Pons (tissue), 1 donor: ENCODE measurements at regions not wholly inside any gene's neighbourhood (a gene's known extent, or its start where the extent isn't known, plus 50 kb on each side); places are given as distances from the start of the nearest gene placed in this dataset.
"Not testable (repeated sequence)": the region's sequence is repeated elsewhere in the genome, so short reads cannot be mapped to it uniquely, and the experiment has no call there.

ENCODE experiments used
- DNase-seq: peaks from one replicate; pipeline ENCODE4 v3.0.0-alpha.2; 2016; ENCODE audit warnings: low spot score

DNA sequence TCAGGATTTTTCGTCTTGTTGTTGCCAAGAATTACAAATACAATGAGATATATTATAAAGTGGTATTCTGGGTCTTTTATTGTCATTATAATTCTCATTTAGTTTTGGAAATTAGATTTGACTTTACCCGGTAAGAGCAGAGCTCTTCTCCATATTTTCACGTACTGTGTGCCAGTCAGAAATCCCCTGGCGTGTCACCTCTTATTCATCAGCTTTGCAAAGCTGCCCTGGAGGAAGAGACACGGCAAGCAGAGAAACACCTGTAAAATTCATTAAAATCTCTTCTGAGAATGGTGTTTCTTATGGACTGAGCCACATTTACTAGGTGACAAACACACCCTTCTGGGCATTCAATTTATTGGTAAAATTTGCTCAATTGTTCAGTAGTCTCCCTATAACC lies 440.4 kb downstream of the HINT1 start:
- DNase-seq, result no peak

GRCh38 chr5:130720355-130720754 lies 444.7 kb downstream of the HINT1 start:
- peak; percentile 14 for DNase-seq

- no peak for DNase-seq
Observed at GRCh38 chr5:130715541-130715940, 449.5 kb downstream of the HINT1 start.

GRCh38 chr5:130714200-130714599 lies 450.9 kb downstream of the HINT1 start:
- no peak for DNase-seq

GRCh38 chr5:130712324-130712723 lies 452.7 kb downstream of the HINT1 start:
- no peak for DNase-seq

DNA sequence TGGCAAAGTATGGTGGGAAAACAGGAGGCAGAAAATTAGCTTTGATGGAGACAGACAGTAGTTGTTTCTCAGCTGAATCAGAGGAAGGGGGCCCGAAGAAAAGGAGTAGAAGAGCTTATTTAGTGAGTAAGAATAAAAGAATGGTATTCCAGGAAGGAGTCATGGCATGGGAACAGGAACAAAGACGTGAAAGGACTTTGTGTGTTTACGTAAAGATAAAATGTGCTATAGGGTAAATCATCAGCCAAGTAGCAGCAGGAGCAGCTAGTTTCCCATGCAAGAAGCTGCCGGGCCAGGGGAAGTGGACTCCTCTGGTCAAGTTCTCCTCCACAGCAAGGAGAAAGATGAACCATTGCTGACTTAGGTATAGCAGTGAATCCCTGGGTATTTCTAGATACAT lies 454.5 kb downstream of the HINT1 start:
- no peak for DNase-seq

- DNase-seq, result no peak
Observed at GRCh38 chr5:130708754-130709153, 456.3 kb downstream of the HINT1 start.

DNA sequence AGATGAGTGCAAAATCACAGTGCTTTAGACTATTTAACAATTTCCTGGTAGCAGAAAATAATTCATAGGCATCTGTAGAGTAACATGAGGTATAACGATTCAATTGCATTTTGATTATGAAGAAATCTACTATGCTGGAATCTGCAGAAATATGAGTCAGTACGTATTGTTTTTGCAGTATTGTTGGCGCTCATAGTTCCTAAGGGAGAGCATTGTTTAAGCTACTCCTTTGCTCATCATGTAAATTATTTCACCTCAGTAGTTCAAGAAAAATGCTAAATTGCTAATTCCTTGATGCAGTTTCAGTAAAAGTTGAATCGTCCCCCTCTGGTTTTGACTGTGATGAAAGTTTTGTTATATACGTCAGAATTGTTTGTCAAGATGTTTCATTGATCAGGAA lies 458.4 kb downstream of the HINT1 start:
- no peak for DNase-seq

GRCh38 chr5:130705368-130705767 lies 459.7 kb downstream of the HINT1 start:
- no peak for DNase-seq

- no peak for DNase-seq
Observed at GRCh38 chr5:130693509-130693908, 471.5 kb downstream of the HINT1 start.

GRCh38 chr5:130692770-130693169 lies 472.3 kb downstream of the HINT1 start:
- DNase-seq, result no peak

- DNase-seq, result no peak
Observed at GRCh38 chr5:130689831-130690230, 475.2 kb downstream of the HINT1 start.

- no peak for DNase-seq
Observed at GRCh38 chr5:130687085-130687733, 477.8 kb downstream of the HINT1 start.

DNA sequence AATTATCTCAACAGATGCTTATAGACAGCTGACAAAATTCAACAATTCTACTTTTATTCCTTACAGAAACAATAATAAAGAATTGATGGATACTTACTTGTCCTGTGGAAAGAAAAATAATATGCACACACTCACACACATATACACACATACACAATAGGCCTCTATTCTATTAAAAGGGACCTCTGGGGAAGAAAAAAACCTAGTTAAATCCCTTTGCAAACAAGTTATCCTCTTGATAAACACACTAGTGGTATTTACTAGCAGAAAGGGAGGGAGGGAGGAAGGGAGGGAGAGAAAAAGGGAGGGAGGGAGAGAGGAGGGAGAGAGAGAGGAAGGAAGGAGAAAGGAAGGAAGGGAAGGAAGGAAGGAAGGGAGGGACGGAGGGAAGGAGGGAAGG lies 486.4 kb downstream of the HINT1 start:
- DNase-seq, result no peak

DNA sequence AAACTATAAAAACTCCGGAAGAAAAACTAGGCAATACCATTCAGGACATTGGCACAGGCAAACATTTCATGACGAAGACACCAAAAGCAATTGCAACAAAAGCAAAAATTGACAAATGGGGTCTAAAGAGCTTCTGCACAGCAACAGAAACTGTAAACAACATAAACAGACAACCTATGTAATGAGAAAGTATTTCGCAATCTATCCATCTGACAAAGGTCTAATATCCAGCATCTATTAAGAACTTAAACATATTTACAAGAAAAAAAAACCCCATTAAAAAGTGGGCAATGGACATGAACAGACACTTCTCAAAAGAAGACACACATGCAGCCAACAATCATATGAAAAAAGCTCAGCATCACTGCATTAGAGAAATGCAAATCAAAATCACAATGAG lies 498.6 kb downstream of the HINT1 start:
- DNase-seq, result no peak

- DNase-seq, result no peak
Observed at GRCh38 chr5:130652176-130652575, 512.9 kb downstream of the HINT1 start.

GRCh38 chr5:130651440-130651839 lies 513.6 kb downstream of the HINT1 start:
- DNase-seq, result no peak

- DNase-seq, result no peak
Observed at GRCh38 chr5:130643321-130643720, 521.7 kb downstream of the HINT1 start.

GRCh38 chr5:130642461-130642860 lies 522.6 kb downstream of the HINT1 start:
- no peak for DNase-seq

DNA sequence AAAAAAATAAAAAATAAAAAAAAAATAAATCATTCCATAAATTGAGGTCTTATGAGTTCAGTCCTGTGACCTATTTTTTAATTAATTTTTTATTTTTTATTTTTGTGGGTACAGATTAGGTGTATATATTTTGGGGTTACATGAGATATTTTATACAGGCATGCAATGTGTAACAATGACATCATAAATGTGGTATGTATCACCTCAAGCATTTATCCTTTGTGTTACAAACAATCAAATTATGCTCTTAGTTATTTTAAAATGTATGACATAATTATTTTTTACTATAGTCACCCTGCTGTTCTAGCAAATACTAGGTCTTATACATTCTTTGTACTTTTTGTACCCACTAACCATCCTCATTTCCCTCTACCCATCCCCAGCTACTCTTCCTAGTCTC lies 537.9 kb downstream of the HINT1 start:
- DNase-seq, result no peak

DNA sequence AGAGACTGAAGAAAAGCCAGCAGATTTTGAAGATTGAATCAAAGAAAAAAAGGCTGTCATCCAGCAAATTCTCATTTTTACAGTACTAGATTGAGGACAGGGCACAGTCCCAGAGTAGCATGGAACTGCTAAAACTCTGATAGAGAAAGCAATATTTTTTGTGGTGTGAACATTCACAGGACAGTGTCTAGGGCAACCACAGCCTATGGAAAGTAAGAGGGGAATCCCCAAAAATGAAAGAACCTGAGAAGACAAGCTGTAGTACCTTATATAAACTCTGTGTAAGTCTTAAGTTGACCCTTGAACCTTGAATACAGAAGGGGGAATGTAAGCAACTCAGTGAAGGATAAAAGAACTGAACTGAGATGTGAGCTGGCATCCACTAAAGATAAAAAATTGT lies 540.3 kb downstream of the HINT1 start:
- no peak for DNase-seq

DNA sequence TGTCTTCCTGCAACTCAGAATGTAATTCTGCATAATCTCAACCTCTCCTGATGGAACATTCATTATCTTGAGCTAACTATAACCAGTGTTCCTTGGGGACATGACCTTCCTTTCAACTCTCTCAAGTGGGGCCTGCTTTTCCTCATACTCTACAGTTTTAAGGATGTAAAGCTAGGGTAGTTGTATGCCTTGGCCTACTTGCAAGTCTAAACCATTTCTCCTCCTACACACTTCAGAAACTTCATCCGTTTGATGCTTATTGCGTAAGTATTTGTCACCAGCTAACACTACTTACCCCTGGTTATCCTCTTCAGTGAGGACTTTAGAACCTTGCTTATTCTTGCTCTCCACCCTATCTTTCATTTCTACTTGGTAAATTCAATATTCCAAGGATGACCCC lies 548.9 kb downstream of the HINT1 start:
- no peak for DNase-seq

- DNase-seq, result no peak
Observed at GRCh38 chr5:130605234-130605633, 559.8 kb downstream of the HINT1 start.

DNA sequence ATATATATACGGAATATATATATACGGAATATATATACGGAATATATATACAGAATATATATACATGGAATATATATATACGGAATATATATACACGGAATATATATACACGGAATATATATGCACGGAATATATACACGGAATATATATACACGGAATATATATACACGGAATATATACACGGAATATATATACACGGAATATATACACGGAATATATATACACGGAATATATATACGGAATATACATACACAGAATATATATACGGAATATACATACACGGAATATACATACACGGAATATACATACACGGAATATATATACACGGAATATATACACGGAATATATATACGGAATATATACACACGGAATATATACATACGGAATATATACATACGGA lies 568.4 kb downstream of the HINT1 start:
- DNase-seq, result not testable (repeated sequence)

DNA sequence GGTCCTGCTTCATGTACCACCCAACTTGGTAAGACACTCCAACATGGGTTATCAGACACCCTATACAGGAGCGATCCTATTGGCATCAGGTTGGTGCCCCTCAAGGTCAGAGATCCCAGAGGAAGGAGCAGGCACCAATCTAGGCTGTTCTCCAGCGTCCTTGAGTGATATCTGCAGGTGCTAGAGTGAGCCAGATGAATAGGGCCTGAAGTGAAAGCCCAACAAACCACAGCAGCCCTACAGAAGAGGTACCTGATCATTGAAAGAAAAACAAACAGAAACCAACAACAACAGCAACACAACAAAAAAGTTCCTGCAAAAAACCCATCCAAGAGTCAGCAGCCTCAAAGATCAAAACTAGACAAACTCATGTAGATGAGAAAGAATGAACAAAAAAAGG lies 584.8 kb downstream of the HINT1 start:
- DNase-seq, result no peak
